BE2C (cell line): ENCODE measurements at regions not wholly inside any gene's neighbourhood (a gene's known extent, or its start where the extent isn't known, plus 50 kb on each side); places are given as distances from the start of the nearest gene placed in this dataset.
"Not testable (repeated sequence)": the region's sequence is repeated elsewhere in the genome, so short reads cannot be mapped to it uniquely, and the experiment has no call there.

Experiments
- DNase-seq: peaks from one replicate; pipeline ENCODE4 v3.0.0-alpha.2; 2020
- H3K27me3 ChIP-seq: fragments of 250-450 bp; sonication (Bioruptor Pico); 2 replicates; pipeline ENCODE4 v1.5.1; 2020; ENCODE audit warnings: mild to moderate bottlenecking
- H3K36me3 ChIP-seq: fragments of 250-450 bp; sonication (Bioruptor Pico); 2 replicates; pipeline ENCODE4 v1.5.1; 2020; ENCODE audit warnings: mild to moderate bottlenecking
- H3K4me1 ChIP-seq: fragments of 250-450 bp; sonication (Bioruptor Pico); 2 replicates; pipeline ENCODE4 v1.5.1; 2020
- H3K4me3 ChIP-seq: 2 replicates; pipeline ENCODE4 v1.5.1; 2011; ENCODE audit warnings: low read depth, low read length
- H3K9me3 ChIP-seq: fragments of 250-450 bp; sonication (Bioruptor Pico); 2 replicates; pipeline ENCODE4 v1.5.1; 2020
- TF ChIP-seq, protein P1 (sequence below): IDR thresholded peaks from 2 replicates; pipeline ENCODE4 v1.5.1; 2012; ENCODE audit warnings: mild to moderate bottlenecking, low read depth, low read length

DNA sequence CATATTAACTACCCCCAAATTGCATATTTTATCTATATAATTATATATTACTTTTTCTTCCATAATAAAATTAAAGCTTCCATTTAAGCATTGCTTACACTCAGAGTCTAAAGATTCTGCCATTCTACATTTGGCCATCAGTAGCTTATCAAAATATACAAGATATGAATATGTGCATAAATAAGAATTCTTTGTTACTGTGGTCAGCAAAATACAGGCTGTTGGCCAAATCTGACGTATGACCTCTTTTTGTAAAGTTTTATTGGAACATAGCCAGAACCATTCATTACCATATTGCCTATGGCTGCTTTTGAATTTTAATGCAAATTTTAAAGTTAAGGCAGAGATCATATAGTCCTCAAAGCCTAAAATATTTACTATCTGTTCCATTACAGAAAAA is 643.9 kb upstream of the VRK2 start:
- no peak for DNase-seq
- H3K9me3 ChIP-seq, result no peaks in the 10 kb centered on the region
- H3K27me3 ChIP-seq, result no peaks in the 10 kb centered on the region
- no peaks in the 10 kb centered on the region for H3K36me3 ChIP-seq
- H3K4me3 ChIP-seq, result no peak overlapping the region
- TF ChIP-seq, protein P1, sequence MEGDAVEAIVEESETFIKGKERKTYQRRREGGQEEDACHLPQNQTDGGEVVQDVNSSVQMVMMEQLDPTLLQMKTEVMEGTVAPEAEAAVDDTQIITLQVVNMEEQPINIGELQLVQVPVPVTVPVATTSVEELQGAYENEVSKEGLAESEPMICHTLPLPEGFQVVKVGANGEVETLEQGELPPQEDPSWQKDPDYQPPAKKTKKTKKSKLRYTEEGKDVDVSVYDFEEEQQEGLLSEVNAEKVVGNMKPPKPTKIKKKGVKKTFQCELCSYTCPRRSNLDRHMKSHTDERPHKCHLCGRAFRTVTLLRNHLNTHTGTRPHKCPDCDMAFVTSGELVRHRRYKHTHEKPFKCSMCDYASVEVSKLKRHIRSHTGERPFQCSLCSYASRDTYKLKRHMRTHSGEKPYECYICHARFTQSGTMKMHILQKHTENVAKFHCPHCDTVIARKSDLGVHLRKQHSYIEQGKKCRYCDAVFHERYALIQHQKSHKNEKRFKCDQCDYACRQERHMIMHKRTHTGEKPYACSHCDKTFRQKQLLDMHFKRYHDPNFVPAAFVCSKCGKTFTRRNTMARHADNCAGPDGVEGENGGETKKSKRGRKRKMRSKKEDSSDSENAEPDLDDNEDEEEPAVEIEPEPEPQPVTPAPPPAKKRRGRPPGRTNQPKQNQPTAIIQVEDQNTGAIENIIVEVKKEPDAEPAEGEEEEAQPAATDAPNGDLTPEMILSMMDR, result no peak
- H3K4me1 ChIP-seq, result no peaks in the 10 kb centered on the region

GRCh38 chr2:57407772-57408201 is 638.8 kb upstream of the VRK2 start:
- TF ChIP-seq, protein P1, result no peak
- no peaks in the 10 kb centered on the region for H3K36me3 ChIP-seq
- H3K9me3 ChIP-seq, result no peaks in the 10 kb centered on the region
- no peaks in the 10 kb centered on the region for H3K27me3 ChIP-seq
- DNase-seq, result no peak
- no peaks in the 10 kb centered on the region for H3K4me1 ChIP-seq
- H3K4me3 ChIP-seq, result no peak overlapping the region

DNA sequence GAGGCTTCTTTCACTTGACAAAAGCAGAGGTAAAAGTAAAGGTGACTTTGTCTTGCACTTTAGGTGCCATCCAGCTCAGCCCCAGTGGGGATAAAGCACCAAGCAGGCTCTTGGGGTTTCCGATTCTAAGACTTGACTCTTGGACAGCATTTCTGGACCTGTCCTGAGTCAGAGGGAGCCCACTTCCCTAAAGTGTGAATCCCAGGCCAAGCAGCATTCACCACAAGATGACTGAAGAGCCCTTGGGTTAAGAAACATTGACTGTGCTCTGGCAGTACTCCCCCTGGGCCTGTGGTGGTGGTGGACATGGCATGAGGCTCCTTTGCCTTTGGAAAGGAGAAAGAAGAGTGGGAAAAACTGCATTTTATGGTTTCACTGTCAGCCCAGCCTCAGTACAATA is 638.0 kb upstream of the VRK2 start:
- Histone ChIP-seq H3K4me1 (no peaks in the 10 kb centered on the region), H3K4me3 (no peak overlapping the region), H3K27me3 (no peaks in the 10 kb centered on the region), H3K36me3 (no peaks in the 10 kb centered on the region), H3K9me3 (no peaks in the 10 kb centered on the region)
- TF ChIP-seq, protein P1, result no peak
- no peak for DNase-seq

DNA sequence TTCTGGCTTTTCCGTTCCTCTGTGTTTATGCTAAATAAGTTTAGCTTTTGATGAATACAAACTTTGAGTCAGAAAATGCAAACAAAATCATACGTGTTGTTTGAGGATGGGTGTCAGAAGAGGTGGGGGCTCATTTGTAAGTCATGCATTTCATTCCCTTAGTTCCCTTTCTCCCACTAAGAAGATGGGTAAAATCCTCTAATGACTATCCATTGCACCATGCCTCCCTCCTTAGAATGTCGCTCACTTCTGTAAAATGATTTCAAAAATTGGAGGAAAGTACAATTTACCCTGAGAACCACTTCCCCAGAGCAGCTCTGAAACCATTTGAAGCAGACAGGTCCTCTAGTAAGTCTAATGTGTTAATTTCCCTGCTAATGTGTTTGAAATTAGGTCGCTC is 629.6 kb upstream of the VRK2 start:
- no peaks in the 10 kb centered on the region for H3K27me3 ChIP-seq
- H3K36me3 ChIP-seq, result no peaks in the 10 kb centered on the region
- no peak overlapping the region for H3K4me3 ChIP-seq
- H3K9me3 ChIP-seq, result no peaks in the 10 kb centered on the region
- no peak for DNase-seq
- TF ChIP-seq, protein P1, result no peak
- no peaks in the 10 kb centered on the region for H3K4me1 ChIP-seq

DNA sequence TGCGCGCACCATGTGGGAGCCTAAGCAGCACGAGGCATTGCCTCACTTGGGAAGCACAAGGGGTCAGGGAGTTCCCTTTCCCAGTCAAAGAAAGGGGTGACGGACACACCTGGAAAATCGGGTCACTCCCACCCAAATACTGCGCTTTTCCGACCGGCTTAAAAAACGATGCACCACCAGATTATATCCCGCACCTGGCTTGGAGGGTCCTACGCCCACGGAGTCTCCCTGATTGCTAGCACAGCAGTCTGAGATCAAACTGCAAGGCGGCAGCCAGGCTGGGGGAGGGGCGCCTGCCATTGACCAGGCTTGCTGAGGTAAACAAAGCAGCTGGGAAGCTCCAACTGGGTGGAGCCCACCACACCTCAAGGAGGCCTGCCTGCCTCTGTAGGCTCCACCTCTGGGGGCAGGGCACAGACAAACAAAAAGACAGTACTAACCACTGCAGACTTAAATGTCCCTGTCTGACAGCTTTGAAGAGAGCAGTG is 627.7 kb upstream of the VRK2 start:
- not testable (repeated sequence) for H3K4me1 ChIP-seq, H3K36me3 ChIP-seq, H3K4me3 ChIP-seq, DNase-seq, H3K27me3 ChIP-seq, H3K9me3 ChIP-seq

DNA sequence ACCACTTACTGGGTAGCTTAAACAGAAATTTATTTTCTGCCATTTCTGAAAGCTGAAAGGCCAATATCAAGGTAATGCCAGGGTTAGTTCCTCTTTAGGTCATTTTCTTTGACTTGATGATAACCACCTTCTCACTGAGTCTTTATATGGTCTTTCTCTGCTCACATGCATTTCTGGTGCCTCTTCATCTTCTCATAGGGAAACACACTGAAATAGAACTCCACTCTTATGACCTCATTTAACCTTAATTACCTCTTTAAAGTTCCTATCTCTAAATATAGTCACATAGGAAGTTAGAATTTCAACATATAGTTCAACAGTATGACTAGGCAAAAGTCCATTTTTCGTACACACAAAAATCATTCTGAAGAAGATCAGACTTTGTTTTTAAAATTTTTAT is 616.8 kb upstream of the VRK2 start:
- Histone ChIP-seq H3K36me3 (no peaks in the 10 kb centered on the region), H3K9me3 (no peaks in the 10 kb centered on the region), H3K4me1 (no peaks in the 10 kb centered on the region), H3K27me3 (no peaks in the 10 kb centered on the region), H3K4me3 (no peak overlapping the region)
- DNase-seq, result no peak
- TF ChIP-seq, protein P1, result no peak

DNA sequence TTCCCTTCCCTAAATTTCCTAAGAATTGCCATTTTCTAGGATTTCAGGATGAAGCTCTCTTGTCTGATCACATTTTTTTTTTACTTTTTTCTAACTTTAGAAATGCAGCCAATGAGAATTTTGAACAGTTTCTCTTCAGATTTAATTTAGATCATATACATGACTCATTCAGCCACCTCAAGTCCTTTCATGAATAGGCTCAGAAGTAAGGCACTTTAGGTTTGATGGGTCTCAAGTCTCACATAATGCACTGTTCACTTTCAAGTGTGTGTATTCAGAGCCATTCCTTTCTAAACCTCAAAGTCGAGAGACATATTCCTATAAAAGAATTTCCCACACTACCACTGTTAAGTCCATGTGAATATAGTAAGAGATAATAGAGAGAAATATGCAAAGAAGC is 614.1 kb upstream of the VRK2 start:
- Histone ChIP-seq H3K4me1 (no peaks in the 10 kb centered on the region), H3K4me3 (no peak overlapping the region), H3K27me3 (no peaks in the 10 kb centered on the region), H3K9me3 (no peaks in the 10 kb centered on the region), H3K36me3 (no peaks in the 10 kb centered on the region)
- TF ChIP-seq, protein P1, result no peak
- DNase-seq, result no peak
